ENCODE measurements at regions not wholly inside any gene's neighbourhood (a gene's known extent, or its start where the extent isn't known, plus 50 kb on each side); places are given as distances from the start of the nearest gene placed in this dataset.

DNA sequence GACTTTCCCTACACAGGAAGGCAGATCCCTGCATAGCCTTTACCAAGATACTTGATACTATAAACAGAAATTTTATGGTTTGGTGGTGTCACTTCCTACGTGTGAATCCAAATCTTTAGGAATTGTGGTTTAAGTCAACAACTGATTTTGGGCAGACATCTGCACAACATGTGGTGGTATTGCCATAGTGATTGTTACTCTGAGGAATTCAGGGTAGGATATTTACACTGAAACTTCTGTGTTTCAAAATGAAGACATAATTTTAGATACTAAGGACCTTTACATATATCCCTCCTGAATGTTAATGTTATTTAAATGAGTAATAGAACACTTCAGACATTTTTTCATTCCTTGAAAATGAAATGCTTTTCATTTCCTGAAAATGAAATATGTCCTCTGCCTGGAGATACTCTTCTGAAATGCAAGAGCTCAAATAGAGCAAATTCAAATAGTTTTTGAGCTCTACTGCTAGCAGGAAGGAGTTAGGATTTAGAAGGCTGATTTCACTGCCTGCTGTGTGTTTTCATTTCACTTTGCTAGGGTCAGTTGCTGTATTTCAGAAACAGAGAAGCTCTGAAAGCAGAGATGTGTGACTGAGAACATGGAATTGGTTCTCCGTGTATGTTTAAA, 77.2 kb downstream of the MDH1 start:
- in situ Hi-C loops (cut with MboI; ENCODE audit: low pct_unique_long_range_greater_than_20kb, low sequenced_read_pairs, unreplicated experiment) = no loop called here
- DNase-seq (ENCODE audit: low spot score) = no peak
- TF ChIP-seq, protein P1, sequence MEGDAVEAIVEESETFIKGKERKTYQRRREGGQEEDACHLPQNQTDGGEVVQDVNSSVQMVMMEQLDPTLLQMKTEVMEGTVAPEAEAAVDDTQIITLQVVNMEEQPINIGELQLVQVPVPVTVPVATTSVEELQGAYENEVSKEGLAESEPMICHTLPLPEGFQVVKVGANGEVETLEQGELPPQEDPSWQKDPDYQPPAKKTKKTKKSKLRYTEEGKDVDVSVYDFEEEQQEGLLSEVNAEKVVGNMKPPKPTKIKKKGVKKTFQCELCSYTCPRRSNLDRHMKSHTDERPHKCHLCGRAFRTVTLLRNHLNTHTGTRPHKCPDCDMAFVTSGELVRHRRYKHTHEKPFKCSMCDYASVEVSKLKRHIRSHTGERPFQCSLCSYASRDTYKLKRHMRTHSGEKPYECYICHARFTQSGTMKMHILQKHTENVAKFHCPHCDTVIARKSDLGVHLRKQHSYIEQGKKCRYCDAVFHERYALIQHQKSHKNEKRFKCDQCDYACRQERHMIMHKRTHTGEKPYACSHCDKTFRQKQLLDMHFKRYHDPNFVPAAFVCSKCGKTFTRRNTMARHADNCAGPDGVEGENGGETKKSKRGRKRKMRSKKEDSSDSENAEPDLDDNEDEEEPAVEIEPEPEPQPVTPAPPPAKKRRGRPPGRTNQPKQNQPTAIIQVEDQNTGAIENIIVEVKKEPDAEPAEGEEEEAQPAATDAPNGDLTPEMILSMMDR (IDR thresholded peaks at IDR 0.05; ENCODE audit: extremely low read depth, insufficient read depth, missing control alignments) = no peak

DNA sequence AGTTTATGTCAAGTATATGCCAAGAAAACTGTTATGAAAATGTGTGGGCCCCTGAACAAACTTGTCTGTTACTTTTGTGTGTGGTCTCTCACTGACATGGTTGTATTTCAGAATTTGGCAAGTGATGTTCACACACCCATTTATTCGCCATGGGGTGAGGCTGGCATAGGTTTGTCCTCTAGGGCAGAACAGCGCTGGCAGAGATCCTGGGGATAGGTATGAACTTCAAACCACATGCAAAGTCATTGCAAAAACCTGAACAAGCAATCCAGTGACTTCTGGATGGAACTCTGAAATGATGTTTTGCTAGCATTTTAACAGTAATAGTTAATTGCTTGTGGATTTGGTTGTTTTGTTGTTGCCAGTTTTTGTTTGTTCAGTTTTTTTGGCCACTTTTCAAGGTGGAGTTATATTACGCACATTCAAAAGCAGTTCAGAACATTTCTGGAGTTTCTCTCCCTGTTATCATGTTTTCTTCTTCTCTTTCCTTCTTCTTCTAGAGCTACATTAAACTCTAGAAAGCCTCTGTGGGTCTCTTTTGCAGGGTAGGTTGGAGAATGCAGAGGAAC, 78.5 kb downstream of the MDH1 start:
- in situ Hi-C loops (cut with MboI; ENCODE audit: low pct_unique_long_range_greater_than_20kb, low sequenced_read_pairs, unreplicated experiment) = no loop called here
- no peak for DNase-seq (ENCODE audit: low spot score)
- TF ChIP-seq, protein P1 (IDR thresholded peaks at IDR 0.05; ENCODE audit: extremely low read depth, insufficient read depth, missing control alignments) = no peak

DNA sequence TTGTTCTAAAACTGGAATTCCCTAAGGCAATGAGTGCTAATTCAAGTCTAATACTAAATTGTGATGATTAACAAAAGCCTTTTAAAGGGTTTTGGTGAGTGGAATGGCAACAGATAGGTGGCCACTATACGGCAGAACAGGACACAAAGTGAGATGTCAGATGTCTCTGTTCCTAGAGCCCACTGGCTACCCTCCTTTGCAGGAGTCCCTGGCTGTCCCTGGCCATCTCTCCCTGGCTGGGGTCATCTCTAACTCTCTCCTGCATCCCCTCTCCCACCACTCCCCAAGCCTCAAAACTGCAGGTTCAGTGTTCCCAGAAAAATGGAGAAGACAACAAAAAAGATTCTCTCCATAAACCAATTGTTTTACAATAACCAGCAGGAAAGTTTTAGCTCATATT, 79.2 kb downstream of the MDH1 start:
- TF ChIP-seq, protein P1 (IDR thresholded peaks at IDR 0.05; ENCODE audit: extremely low read depth, insufficient read depth, missing control alignments) = no peak
- no peak for DNase-seq (ENCODE audit: low spot score)
- in situ Hi-C loops (cut with MboI; ENCODE audit: low pct_unique_long_range_greater_than_20kb, low sequenced_read_pairs, unreplicated experiment) = no loop called here

DNA sequence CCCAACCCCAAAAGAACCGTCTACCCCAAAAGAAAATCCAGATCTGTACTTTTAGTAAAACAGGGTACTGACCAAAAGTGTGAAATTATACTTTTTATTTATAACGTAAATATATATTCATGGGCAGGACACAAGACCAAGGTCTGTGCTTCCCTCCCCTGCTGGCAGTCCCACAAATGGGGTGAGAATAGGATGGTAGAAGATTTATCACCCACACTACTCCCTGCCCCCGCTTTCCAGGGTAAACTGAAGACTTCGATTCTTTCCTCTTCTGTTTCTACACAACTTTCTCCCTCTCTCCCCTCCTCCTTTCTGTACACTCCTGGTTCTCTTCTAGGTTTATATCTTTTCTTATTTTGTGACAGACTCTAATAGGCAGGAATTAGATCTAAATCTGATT, 79.7 kb downstream of the MDH1 start:
- TF ChIP-seq, protein P1 (IDR thresholded peaks at IDR 0.05; ENCODE audit: extremely low read depth, insufficient read depth, missing control alignments) = no peak
- in situ Hi-C loops (cut with MboI; ENCODE audit: low pct_unique_long_range_greater_than_20kb, low sequenced_read_pairs, unreplicated experiment) = no loop called here
- DNase-seq (ENCODE audit: low spot score) = no peak

DNA sequence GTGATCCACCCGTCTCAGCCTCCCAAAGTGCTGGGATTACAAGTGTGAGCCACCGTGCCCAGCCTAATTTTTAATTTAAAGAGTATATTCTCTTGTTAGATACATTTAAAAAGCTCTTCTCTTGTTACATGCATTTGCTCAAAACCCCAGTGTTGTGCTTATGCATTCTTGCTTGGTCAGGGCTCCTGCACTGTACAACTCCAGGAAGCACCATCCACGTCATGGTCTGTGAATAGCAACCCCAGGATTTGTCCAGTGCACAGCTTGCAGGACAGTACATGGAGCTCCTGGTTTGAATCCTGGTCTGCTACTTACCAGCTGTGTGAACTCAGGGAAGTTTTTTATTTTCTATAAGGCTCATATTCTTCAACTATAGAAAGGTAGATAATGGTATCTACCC, 80.8 kb downstream of the MDH1 start:
- DNase-seq (ENCODE audit: low spot score) = no peak
- in situ Hi-C loops (cut with MboI; ENCODE audit: low pct_unique_long_range_greater_than_20kb, low sequenced_read_pairs, unreplicated experiment) = no loop called here
- TF ChIP-seq, protein P1 (IDR thresholded peaks at IDR 0.05; ENCODE audit: extremely low read depth, insufficient read depth, missing control alignments) = no peak

DNA sequence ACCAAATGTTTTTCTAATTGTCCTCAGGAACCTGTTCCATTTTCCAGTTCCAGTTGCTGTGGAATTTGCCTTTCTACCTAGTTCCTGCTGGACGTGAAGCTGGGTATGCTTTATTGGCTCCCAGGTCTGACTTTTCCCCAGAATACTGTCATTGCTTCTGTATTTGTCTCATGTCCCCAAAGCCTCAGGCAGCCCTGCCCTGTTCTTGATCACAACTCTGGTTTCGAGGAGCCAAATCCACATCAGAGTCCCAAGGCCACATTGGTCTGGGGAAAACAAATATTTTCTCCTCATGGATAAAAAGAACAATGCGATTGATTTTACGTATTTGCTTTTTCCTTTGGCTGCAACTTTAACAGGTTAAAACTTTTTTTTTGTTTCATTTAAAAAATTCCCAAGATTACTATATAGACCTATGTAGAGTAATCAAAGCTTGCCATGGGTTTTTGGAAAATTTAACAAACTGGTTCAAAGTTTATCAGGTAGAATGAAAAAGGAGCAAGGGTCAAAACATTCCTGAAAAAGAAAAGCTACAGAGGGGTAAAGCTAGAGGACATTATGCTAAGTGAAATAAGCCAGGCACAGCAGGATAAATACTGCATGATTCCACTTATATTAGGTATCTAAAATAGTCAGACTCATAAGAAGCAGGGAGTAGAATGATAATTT, 85.2 kb downstream of the MDH1 start:
- no peak for DNase-seq (ENCODE audit: low spot score)
- TF ChIP-seq, protein P1 (IDR thresholded peaks at IDR 0.05; ENCODE audit: extremely low read depth, insufficient read depth, missing control alignments) = no peak
- in situ Hi-C loops (cut with MboI; ENCODE audit: low pct_unique_long_range_greater_than_20kb, low sequenced_read_pairs, unreplicated experiment) = no loop called here
